ENCODE measurements at regions not wholly inside any gene's neighbourhood (a gene's known extent, or its start where the extent isn't known, plus 50 kb on each side); places are given as distances from the start of the nearest gene placed in this dataset.

- TF ChIP-seq POLR2AphosphoS5 (IDR thresholded peaks at IDR 0.05) (no peak), CTCF (IDR thresholded peaks at IDR 0.05) (no peak)
Observed at GRCh38 chrX:99494668-99495067, 915.4 kb downstream of the PCDH19 start.
